VCaP (cell line): ENCODE measurements at regions not wholly inside any gene's neighbourhood (a gene's known extent, or its start where the extent isn't known, plus 50 kb on each side); places are given as distances from the start of the nearest gene placed in this dataset.

ENCODE experiments used
- H3K27ac ChIP-seq: fragments of 450-650 bp; 2 replicates; pipeline ENCODE4 v1.5.1; 2017
- CTCF ChIP-seq: fragments of 450-650 bp; conservative IDR thresholded peaks from 2 replicates; pipeline ENCODE4 v1.5.1; 2017; ENCODE audit warnings: mild to moderate bottlenecking, moderate library complexity

- no peak overlapping the region for H3K27ac ChIP-seq
- no peak for TF ChIP-seq CTCF
Measured at GRCh38 chr10:52609071-52609470, 163.5 kb downstream of the MBL2 start.

DNA sequence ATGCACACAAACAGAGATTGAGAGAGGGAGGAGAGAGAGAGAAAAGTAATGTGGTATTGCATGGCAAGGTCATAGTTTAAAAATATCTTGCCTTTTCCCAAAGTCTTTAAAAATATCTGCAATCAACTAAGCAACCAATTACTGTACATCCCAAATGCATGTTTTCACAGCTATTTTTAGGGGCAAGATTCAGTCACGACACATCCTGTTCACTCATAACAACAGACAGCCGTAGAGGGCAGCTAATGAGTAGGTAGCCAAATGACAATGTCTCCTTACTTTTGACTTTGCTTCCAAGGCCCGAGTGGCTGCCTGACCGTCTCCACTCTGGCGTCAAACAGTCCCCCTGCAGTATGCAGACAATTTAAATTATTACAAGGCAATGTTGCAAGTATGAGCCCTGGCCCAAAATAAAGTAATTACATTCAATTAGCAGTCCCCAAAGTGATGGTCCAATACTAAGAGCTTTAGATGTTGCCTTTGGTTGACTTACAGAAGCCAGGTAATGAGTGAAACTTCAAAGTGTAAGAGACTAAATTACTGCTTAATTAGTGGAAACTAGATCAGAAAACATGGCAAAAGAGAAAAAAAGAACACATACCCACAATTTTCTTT, 162.9 kb downstream of the MBL2 start:
- TF ChIP-seq CTCF: no peak
- H3K27ac ChIP-seq: no peak overlapping the region

DNA sequence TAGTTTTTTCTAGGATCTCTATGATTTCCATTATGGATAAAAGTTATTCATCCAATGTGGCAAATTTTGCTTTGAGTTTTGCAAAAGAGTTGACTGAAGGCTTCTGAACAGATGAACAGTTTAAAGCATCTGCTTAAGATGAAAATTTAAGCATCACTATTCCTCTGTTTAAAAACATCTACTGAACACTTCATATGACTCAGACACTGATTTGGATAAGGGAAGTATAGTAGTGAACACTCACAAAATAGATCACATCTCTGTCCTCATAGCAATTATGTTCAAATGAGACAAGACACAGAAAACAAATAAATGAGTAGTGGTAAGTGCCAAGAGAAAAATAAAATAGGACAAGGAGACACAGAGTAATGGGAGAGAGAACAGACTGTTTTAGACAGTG, 157.3 kb downstream of the MBL2 start:
- no peak for TF ChIP-seq CTCF
- no peak overlapping the region for H3K27ac ChIP-seq

- no peak overlapping the region for H3K27ac ChIP-seq
Measured at GRCh38 chr10:52615756-52616394, 156.7 kb downstream of the MBL2 start.

GRCh38 chr10:52616395-52616764, 156.2 kb downstream of the MBL2 start:
- H3K27ac ChIP-seq: no peak overlapping the region
- TF ChIP-seq CTCF: no peak

More at GRCh38 chr10:52615756-52616394, 156.7 kb downstream of the MBL2 start:
- TF ChIP-seq CTCF: no peak

DNA sequence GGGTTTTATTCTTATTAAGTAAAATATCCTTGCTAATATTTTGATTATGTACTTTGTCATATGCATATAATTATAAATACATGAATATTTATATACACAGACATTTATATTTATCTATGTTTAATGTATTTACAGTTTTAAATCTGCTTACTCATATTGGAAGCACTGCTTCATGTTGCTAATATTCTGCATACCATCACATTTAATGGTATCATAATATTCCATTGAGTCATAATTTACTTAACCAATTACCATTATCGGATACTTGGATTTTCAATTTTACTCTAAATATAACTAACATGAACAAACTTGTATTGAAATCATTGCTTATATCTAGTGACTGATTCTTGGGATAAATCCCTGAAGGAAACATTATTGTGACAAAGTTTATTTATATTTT, 155.2 kb downstream of the MBL2 start:
- no peak overlapping the region for H3K27ac ChIP-seq

DNA sequence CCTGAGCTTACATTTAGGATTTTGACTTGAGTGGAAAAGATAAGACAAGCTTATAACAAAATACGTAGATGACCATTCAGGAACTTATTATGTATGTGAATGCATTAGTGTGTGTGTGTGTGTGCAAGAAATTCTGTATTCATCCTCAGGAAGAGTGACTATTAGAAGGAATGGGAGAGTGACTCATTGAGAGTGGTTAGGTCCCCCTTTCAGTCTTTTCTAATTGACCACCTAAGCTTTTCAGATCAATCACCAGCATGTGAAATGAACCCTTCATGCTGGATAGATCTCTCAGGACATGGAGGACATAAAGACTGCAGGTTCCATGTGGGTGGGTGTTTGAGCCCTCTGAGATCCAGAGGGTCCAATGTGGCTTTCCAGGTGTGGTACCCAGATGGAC, 153.5 kb downstream of the MBL2 start:
- no peak overlapping the region for H3K27ac ChIP-seq
- no peak for TF ChIP-seq CTCF

More for the DNA sequence above, 155.2 kb downstream of the MBL2 start:
- TF ChIP-seq CTCF: no peak
